Pancreas (tissue), 10 donors: ENCODE measurements at regions not wholly inside any gene's neighbourhood (a gene's known extent, or its start where the extent isn't known, plus 50 kb on each side); places are given as distances from the start of the nearest gene placed in this dataset.

Experiments
- ATAC-seq, 4 donors: fragments of 200-7000 bp; cut with Tn5 transposase; one replicate each; pipeline versions ENCODE4 v1.8.0 to v1.9.1; 2020; ENCODE audit warnings: mild to moderate bottlenecking in 4 of 4, moderate library complexity in 4 of 4
- DNase-seq, 6 donors: peaks; one replicate each; pipeline ENCODE4 v3.0.0-alpha.2; 2020
- FAIRE-seq: peaks from 2 replicates; lab custom pipeline; 2012; peaks lifted over from hg19 to GRCh38; lab: Jason Lieb, UNC
- H3K27ac ChIP-seq, 4 donors: fragments of 200-600 bp; sonication (generic); 1 replicate in 3 of 4; 2 replicates in 1 of 4; pipeline versions ENCODE4 v1.5.0 to v1.8.0; 2020
- H3K27me3 ChIP-seq, 4 donors: fragments of 200-600 bp; one replicate each; pipeline ENCODE4 v1.8.0; 2021
- H3K36me3 ChIP-seq, 3 donors: fragments of 200-600 bp; sonication (generic) in 1 of 3; one replicate each; pipeline versions ENCODE4 v1.5.0 to v1.8.0; 2020 to 2021
- H3K4me1 ChIP-seq, 3 donors: fragments of 200-600 bp; one replicate each; pipeline ENCODE4 v1.8.0; 2021
- H3K4me3 ChIP-seq, 4 donors: fragments of 200-600 bp; sonication (generic) in 2 of 4; one replicate each; pipeline versions ENCODE4 v1.5.0 to v1.8.0; 2020 to 2021
- H3K9me3 ChIP-seq, 4 donors: fragments of 200-600 bp; one replicate each; pipeline ENCODE4 v1.8.0; 2021
- CTCF ChIP-seq, 4 donors: fragments of 200-600 bp; sonication (generic) in 3 of 4; IDR thresholded peaks; one replicate each; pipeline versions ENCODE4 v1.5.0 to v1.8.0; 2021; ENCODE audit warnings: antibody characterized with exemption in 4 of 4
- WGBS, 2 donors: extraction: QIAGEN DNeasy Blood & Tissue Kit; methylation state at CpG; one replicate each; pipeline ENCODE4 v1.1.7; 2013; 5-methylcytosine and 5-hydroxymethylcytosine counted together
- intact Hi-C, 3 donors: fragments of 100-400 bp; cut with DNase I; formaldehyde crosslinking; loops; one replicate each; pipeline versions ENCODE4 v1.11.1 to v1.14.2; 2022
- donor health status: healthy with polysubstance abuse.
- donor health status: DM: no; HTN: no; CAD: no; lungs with moderate emphysema.
- donor health status: DM: no; HTN: no; CAD: no.
- donor health status: control.
- donor health status: control.
- donor health status: Bipolar disorder and iron deficiency.
- donor health status: DM: yes; HTN: yes; CAD: no.
- donor health status: DM: no; HTN: no; CAD: no.
- donor health status: DM: no; HTN: no; CAD: no.
- donor health status: DM: yes; HTN: yes; CAD: no.

- Histone ChIP-seq H3K4me1 (no peaks in the 10 kb centered on the region), H3K36me3 (no peaks in the 10 kb centered on the region), H3K27me3 (no peaks in the 10 kb centered on the region), H3K9me3 (no peaks in the 10 kb centered on the region), H3K27ac (no peak overlapping the region), H3K4me3 (no peak overlapping the region)
- DNase-seq (no peak), ATAC-seq (peak in 1 of 4 donors; percentile 25), FAIRE-seq (no peak)
- 74 to 78% methylated on average over 4 of the region's 4 CpGs for WGBS, 2 donors
- intact Hi-C loops, result no loop called here
- TF ChIP-seq CTCF (IDR thresholded peaks at IDR 0.05), result no peak
Observed at GRCh38 chr21:27423906-27424595, 457.2 kb upstream of the ADAMTS5 start.

DNA sequence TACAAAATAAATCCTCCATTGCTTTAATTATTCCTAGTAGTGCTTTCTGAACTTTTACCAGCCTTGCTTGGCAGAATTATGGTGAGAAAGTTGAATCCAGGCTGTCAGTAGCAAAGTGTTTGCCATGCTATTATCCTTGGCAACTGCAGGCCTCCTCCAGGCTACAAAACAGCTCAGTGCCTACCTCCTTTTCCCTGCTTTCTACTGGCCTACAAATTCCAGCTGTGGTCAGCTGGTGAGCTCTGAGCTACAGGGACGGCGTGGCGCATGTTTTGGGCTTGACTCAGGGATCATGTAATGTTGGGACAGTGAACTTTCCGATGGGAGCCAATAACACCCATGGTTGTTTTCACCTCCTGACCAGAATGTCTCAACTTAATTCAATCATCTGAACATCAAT, 456.1 kb upstream of the ADAMTS5 start:
- ATAC-seq (peak in 3 of 4 donors; percentile 53 to 63 (median 57)), FAIRE-seq (no peak), DNase-seq (no peak)
- H3K9me3 ChIP-seq, result no peaks in the 10 kb centered on the region
- intact Hi-C loops, result no loop called here
- H3K4me3 ChIP-seq, result no peak overlapping the region
- no peaks in the 10 kb centered on the region for H3K4me1 ChIP-seq
- TF ChIP-seq CTCF (IDR thresholded peaks at IDR 0.05), result no peak
- WGBS, 2 donors, result 88% methylated on average over 4 of the region's 4 CpGs
- no peaks in the 10 kb centered on the region for H3K27me3 ChIP-seq
- H3K27ac ChIP-seq, result no peak overlapping the region
- no peaks in the 10 kb centered on the region for H3K36me3 ChIP-seq

DNA sequence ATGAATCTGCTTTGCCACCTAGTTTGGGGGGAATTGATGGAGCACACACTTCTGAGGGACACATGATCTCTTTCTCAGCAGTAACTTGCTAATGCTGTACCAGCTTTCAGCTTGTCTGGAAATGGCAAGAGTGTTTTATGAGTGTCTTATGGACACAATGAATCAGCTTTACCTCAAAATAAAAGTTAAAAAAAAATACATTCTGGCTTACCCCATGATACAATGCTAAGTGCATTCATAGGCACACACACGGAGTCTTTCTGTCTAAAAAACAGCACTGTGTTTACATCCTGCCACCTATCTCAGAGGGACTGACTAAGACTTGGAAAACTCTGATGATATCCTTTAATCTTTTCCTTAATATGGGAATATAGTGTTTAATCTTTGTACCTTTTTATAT, 455.5 kb upstream of the ADAMTS5 start:
- no peak for ATAC-seq
- Histone ChIP-seq H3K27ac (no peak overlapping the region), H3K36me3 (no peaks in the 10 kb centered on the region), H3K9me3 (no peaks in the 10 kb centered on the region), H3K27me3 (no peaks in the 10 kb centered on the region), H3K4me3 (no peak overlapping the region), H3K4me1 (no peaks in the 10 kb centered on the region)
- 68 to 81% methylated on average over 1 of the region's 1 CpG for WGBS, 2 donors
- intact Hi-C loops, result no loop called here
- DNase-seq, result no peak
- TF ChIP-seq CTCF (IDR thresholded peaks at IDR 0.05), result no peak
- FAIRE-seq, result no peak

DNA sequence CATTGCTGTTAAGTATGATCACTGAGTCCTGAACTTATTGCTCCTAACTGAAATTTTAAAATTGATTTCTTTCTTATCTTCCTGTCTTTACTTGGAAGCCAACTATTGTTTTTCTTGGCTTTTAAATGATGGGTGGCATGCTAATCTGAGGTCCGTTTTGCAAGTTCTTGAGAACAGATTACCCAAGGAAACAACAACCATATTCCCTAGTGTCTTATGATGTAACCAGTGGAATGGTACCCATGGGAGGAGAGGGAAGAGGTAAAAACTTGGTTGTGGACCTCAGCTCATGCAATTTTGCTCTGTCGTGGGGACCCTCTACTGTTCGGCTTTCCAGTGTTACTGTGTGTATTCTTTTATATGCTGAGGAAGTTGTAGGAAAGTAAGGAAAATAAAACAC, 454.8 kb upstream of the ADAMTS5 start:
- Histone ChIP-seq H3K27ac (no peak overlapping the region), H3K27me3 (no peaks in the 10 kb centered on the region), H3K4me1 (no peaks in the 10 kb centered on the region), H3K4me3 (no peak overlapping the region), H3K9me3 (no peaks in the 10 kb centered on the region), H3K36me3 (no peaks in the 10 kb centered on the region)
- intact Hi-C loops, result no loop called here
- FAIRE-seq (no peak), ATAC-seq (no peak), DNase-seq (no peak)
- TF ChIP-seq CTCF (IDR thresholded peaks at IDR 0.05), result no peak
- 60 to 61% methylated on average over 3 of the region's 3 CpGs for WGBS, 2 donors

GRCh38 chr21:27419153-27419552, 452.3 kb upstream of the ADAMTS5 start:
- no peak for ATAC-seq
- intact Hi-C loops, result no loop called here
- H3K4me1 ChIP-seq, result no peaks in the 10 kb centered on the region
- no peaks in the 10 kb centered on the region for H3K27me3 ChIP-seq
- H3K27ac ChIP-seq, result no peak overlapping the region
- WGBS, 2 donors, result 66 to 68% methylated on average over 3 of the region's 3 CpGs
- FAIRE-seq, result no peak
- no peaks in the 10 kb centered on the region for H3K9me3 ChIP-seq
- no peaks in the 10 kb centered on the region for H3K36me3 ChIP-seq
- no peak overlapping the region for H3K4me3 ChIP-seq
- no peak for TF ChIP-seq CTCF (IDR thresholded peaks at IDR 0.05)
- no peak for DNase-seq
